ENCODE measurements at regions not wholly inside any gene's neighbourhood (a gene's known extent, or its start where the extent isn't known, plus 50 kb on each side); places are given as distances from the start of the nearest gene placed in this dataset.

- no peak for TF ChIP-seq POLR2A (IDR thresholded peaks at IDR 0.05)
- TF ChIP-seq CTCF (IDR thresholded peaks at IDR 0.05) = no peak
- Histone ChIP-seq H3K27ac (no peak overlapping the region), H3K9me3 (peaks cover 0 to 3% (median 0%) of the 10 kb centered on the region in 4 donors), H3K4me1 (no peaks in the 10 kb centered on the region), H3K27me3 (no peaks in the 10 kb centered on the region), H3K36me3 (no peaks in the 10 kb centered on the region), H3K4me3 (no peak overlapping the region)
- DNase-seq = peak in 1 of 3 donors; percentile 18
Observed at GRCh38 chr10:131724169-131724545, 176.7 kb upstream of the PPP2R2D start.

- Histone ChIP-seq H3K27me3 (no peaks in the 10 kb centered on the region), H3K4me1 (no peaks in the 10 kb centered on the region), H3K4me3 (no peak overlapping the region), H3K36me3 (no peaks in the 10 kb centered on the region), H3K9me3 (peaks cover 0 to 3% (median 0%) of the 10 kb centered on the region in 4 donors), H3K27ac (no peak overlapping the region)
- TF ChIP-seq POLR2A (IDR thresholded peaks at IDR 0.05) (no peak), CTCF (IDR thresholded peaks at IDR 0.05) (no peak)
- peak in 2 of 3 donors; percentile 11 to 34 for DNase-seq
Observed at GRCh38 chr10:131724891-131725580, 175.8 kb upstream of the PPP2R2D start.

GRCh38 chr10:131725581-131726069 is 175.2 kb upstream of the PPP2R2D start:
- Histone ChIP-seq H3K27ac (no peak overlapping the region), H3K4me1 (no peaks in the 10 kb centered on the region), H3K27me3 (no peaks in the 10 kb centered on the region), H3K4me3 (no peak overlapping the region), H3K36me3 (no peaks in the 10 kb centered on the region), H3K9me3 (peaks cover 0 to 3% (median 0%) of the 10 kb centered on the region in 4 donors)
- peak in 2 of 3 donors; percentile 24 to 30 for DNase-seq
- no peak for TF ChIP-seq POLR2A (IDR thresholded peaks at IDR 0.05)
- no peak for TF ChIP-seq CTCF (IDR thresholded peaks at IDR 0.05)

GRCh38 chr10:131726076-131726880 is 174.5 kb upstream of the PPP2R2D start:
- TF ChIP-seq CTCF (IDR thresholded peaks at IDR 0.05) = no peak
- no peak for TF ChIP-seq POLR2A (IDR thresholded peaks at IDR 0.05)
- H3K4me1 ChIP-seq = no peaks in the 10 kb centered on the region

GRCh38 chr10:131726967-131727366 is 173.8 kb upstream of the PPP2R2D start:
- peak in 2 of 3 donors; percentile 33 to 35 for DNase-seq
- TF ChIP-seq CTCF (IDR thresholded peaks at IDR 0.05) = no peak
- no peak for TF ChIP-seq POLR2A (IDR thresholded peaks at IDR 0.05)
- Histone ChIP-seq H3K27ac (no peak overlapping the region), H3K27me3 (no peaks in the 10 kb centered on the region), H3K36me3 (no peaks in the 10 kb centered on the region), H3K9me3 (peaks cover 0 to 3% (median 0%) of the 10 kb centered on the region in 4 donors), H3K4me3 (no peak overlapping the region), H3K4me1 (no peaks in the 10 kb centered on the region)

More at GRCh38 chr10:131726076-131726880, 174.5 kb upstream of the PPP2R2D start:
- Histone ChIP-seq H3K27me3 (no peaks in the 10 kb centered on the region), H3K9me3 (peaks cover 0 to 3% (median 0%) of the 10 kb centered on the region in 4 donors), H3K4me3 (peak overlapping the region in 1 of 4 donors; percentile 26), H3K36me3 (no peaks in the 10 kb centered on the region), H3K27ac (no peak overlapping the region)
- DNase-seq = peak in 2 of 3 donors; percentile 46 to 51

All from Peyer's patch (tissue), 4 donors.